Gastroesophageal sphincter (tissue), 4 donors: ENCODE measurements at regions not wholly inside any gene's neighbourhood (a gene's known extent, or its start where the extent isn't known, plus 50 kb on each side); places are given as distances from the start of the nearest gene placed in this dataset.

Source experiments
- ATAC-seq: fragments of 150-250 bp; one replicate; pipeline ENCODE4 v1.9.1; 2016; ENCODE audit warnings: mild to moderate bottlenecking, moderate library complexity
- H3K27ac ChIP-seq, 4 donors: fragments of 200-600 bp; sonication (generic) in 3 of 4; 1 replicate in 3 of 4; 2 replicates in 1 of 4; pipeline ENCODE4 v1.5.1; 2016 to 2019
- H3K27me3 ChIP-seq: fragments of 200-600 bp; sonication (generic); one replicate; pipeline ENCODE4 v1.5.1; 2019
- H3K36me3 ChIP-seq, 2 donors: fragments of 200-600 bp; sonication (generic); one replicate each; pipeline ENCODE4 v1.5.1; 2019; ENCODE audit warnings: control low read depth in 1 of 2
- H3K4me1 ChIP-seq, 3 donors: fragments of 200-600 bp; sonication (generic); 1 replicate in 2 of 3; 2 replicates in 1 of 3; pipeline ENCODE4 v1.5.1; 2016 to 2019; ENCODE audit warnings: control low read depth in 2 of 3
- H3K4me3 ChIP-seq, 2 donors: fragments of 200-600 bp; sonication (generic); one replicate each; pipeline ENCODE4 v1.5.1; 2019; ENCODE audit warnings: mild to moderate bottlenecking in 1 of 2, moderate library complexity in 1 of 2
- H3K9me3 ChIP-seq, 3 donors: fragments of 200-600 bp; sonication (generic); one replicate each; pipeline ENCODE4 v1.5.1; 2017 to 2019; ENCODE audit warnings: control low read depth in 2 of 3
- CTCF ChIP-seq, 4 experiments: fragments of 200-600 bp in 2 of 4; fragments of 450-650 bp in 2 of 4; sonication (generic) in 1 of 4; IDR thresholded peaks; one replicate each; pipeline ENCODE4 v1.5.1; 2017 to 2019; ENCODE audit warnings: antibody characterized with exemption in 4 of 4, mild to moderate bottlenecking in 2 of 4, moderate library complexity in 2 of 4
- EP300 ChIP-seq: sonication (generic); formaldehyde crosslinking; IDR thresholded peaks from one replicate; pipeline ENCODE4 v1.6.1; 2017; ENCODE audit warnings: antibody characterized with exemption, mild to moderate bottlenecking
- POLR2A ChIP-seq, 2 donors: fragments of 450-650 bp; IDR thresholded peaks; one replicate each; pipeline ENCODE4 v1.6.1; 2017; ENCODE audit warnings: antibody characterized with exemption in 2 of 2, mild to moderate bottlenecking in 2 of 2, moderate library complexity in 1 of 2
- POLR2AphosphoS5 ChIP-seq: sonication (generic); formaldehyde crosslinking; IDR thresholded peaks from one replicate; pipeline ENCODE4 v1.6.1; 2017; ENCODE audit warnings: antibody characterized with exemption
- WGBS, 2 donors: methylation state at CpG; one replicate each; pipeline ENCODE4 v1.1.5; 2018; ENCODE audit warnings: low coverage in 1 of 2; 5-methylcytosine and 5-hydroxymethylcytosine counted together

- TF ChIP-seq POLR2AphosphoS5 (no peak), POLR2A (IDR thresholded peaks at IDR 0.05) (no peak), EP300 (no peak), CTCF (IDR thresholded peaks at IDR 0.05) (no peak)
- no peak for ATAC-seq
- no peaks in the 10 kb centered on the region for H3K36me3 ChIP-seq
- H3K27me3 ChIP-seq, result peaks cover 67% of the 10 kb centered on the region
- H3K4me1 ChIP-seq, result no peaks in the 10 kb centered on the region
- WGBS, 2 donors, result 60 to 86% methylated on average over 3 to 11 of the region's 19 CpGs
- no peak overlapping the region for H3K27ac ChIP-seq
- H3K9me3 ChIP-seq, result no peaks in the 10 kb centered on the region
- H3K4me3 ChIP-seq, result no peak overlapping the region
Measured at GRCh38 chr22:49530671-49531367, 296.9 kb downstream of the BRD1 start.

- Histone ChIP-seq H3K36me3 (no peaks in the 10 kb centered on the region), H3K27ac (no peak overlapping the region), H3K4me3 (no peak overlapping the region), H3K9me3 (no peaks in the 10 kb centered on the region), H3K4me1 (no peaks in the 10 kb centered on the region), H3K27me3 (peaks cover 67% of the 10 kb centered on the region)
- no peak for TF ChIP-seq CTCF (IDR thresholded peaks at IDR 0.05)
- no peak for TF ChIP-seq POLR2AphosphoS5
- TF ChIP-seq POLR2A (IDR thresholded peaks at IDR 0.05), result no peak
- no peak for TF ChIP-seq EP300
- 70% methylated on average over 2 of the region's 6 CpGs; no CpG with 5 or more reads in 1 of the 2 donors for WGBS, 2 donors
- no peak for ATAC-seq
Measured at GRCh38 chr22:49528420-49528720, 299.3 kb downstream of the BRD1 start.

- ATAC-seq, result no peak
- peaks cover 67% of the 10 kb centered on the region for H3K27me3 ChIP-seq
- H3K4me3 ChIP-seq, result no peak overlapping the region
- TF ChIP-seq POLR2AphosphoS5 (no peak), EP300 (no peak), CTCF (IDR thresholded peaks at IDR 0.05) (no peak), POLR2A (IDR thresholded peaks at IDR 0.05) (no peak)
- 78 to 87% methylated on average over 6 to 8 of the region's 17 CpGs for WGBS, 2 donors
- H3K4me1 ChIP-seq, result no peaks in the 10 kb centered on the region
- H3K36me3 ChIP-seq, result no peaks in the 10 kb centered on the region
- H3K9me3 ChIP-seq, result no peaks in the 10 kb centered on the region
- H3K27ac ChIP-seq, result no peak overlapping the region
Measured at GRCh38 chr22:49527611-49528419, 299.9 kb downstream of the BRD1 start.

GRCh38 chr22:49525801-49526535 lies 301.7 kb downstream of the BRD1 start:
- Histone ChIP-seq H3K27ac (no peak overlapping the region), H3K36me3 (no peaks in the 10 kb centered on the region), H3K9me3 (peaks cover 0 to 12% (median 0%) of the 10 kb centered on the region in 3 donors), H3K4me3 (no peak overlapping the region), H3K4me1 (no peaks in the 10 kb centered on the region), H3K27me3 (peaks cover 70% of the 10 kb centered on the region)
- TF ChIP-seq CTCF (IDR thresholded peaks at IDR 0.05), result no peak
- TF ChIP-seq EP300, result no peak
- TF ChIP-seq POLR2AphosphoS5, result no peak
- no peak for TF ChIP-seq POLR2A (IDR thresholded peaks at IDR 0.05)
- WGBS, 2 donors, result 42 to 66% methylated on average over 5 to 6 of the region's 14 CpGs
- ATAC-seq, result no peak
